GM23338 (cell line): ENCODE measurements at regions not wholly inside any gene's neighbourhood (a gene's known extent, or its start where the extent isn't known, plus 50 kb on each side); places are given as distances from the start of the nearest gene placed in this dataset.

ENCODE experiments used
- ATAC-seq: fragments of 200-7000 bp; cut with Tn5 transposase; 3 replicates; pipeline ENCODE4 v1.9.1; 2020
- DNase-seq: peaks from one replicate; pipeline ENCODE4 v3.0.0-alpha.2; 2015; ENCODE audit warnings: low spot score
- H2AFZ ChIP-seq: fragments of 200-600 bp; sonication (generic); 2 replicates; pipeline ENCODE4 v1.8.0; 2016; ENCODE audit warnings: antibody characterized with exemption, mild to moderate bottlenecking, moderate library complexity
- H3F3A ChIP-seq: fragments of 200-600 bp; sonication (generic); replicated peaks from 2 replicates; pipeline ENCODE4 v1.8.0; 2017; ENCODE audit warnings: antibody characterized with exemption, mixed run types, low read depth
- H3K27ac ChIP-seq: fragments of 200-600 bp; sonication (generic); 2 replicates; pipeline ENCODE4 v1.6.1; 2016; ENCODE audit warnings: low read depth
- H3K27me3 ChIP-seq: fragments of 200-600 bp; sonication (generic); 2 replicates; pipeline ENCODE4 v1.8.0; 2016; ENCODE audit warnings: mild to moderate bottlenecking, mixed run types, moderate library complexity; ENCODE audit not compliant: insufficient read depth
- H3K36me3 ChIP-seq: fragments of 200-600 bp; sonication (generic); 2 replicates; pipeline ENCODE4 v1.8.0; 2016; ENCODE audit warnings: mild to moderate bottlenecking; ENCODE audit not compliant: insufficient read depth
- H3K4me1 ChIP-seq: fragments of 200-600 bp; sonication (generic); 2 replicates; pipeline ENCODE4 v1.8.0; 2016; ENCODE audit warnings: mild to moderate bottlenecking, moderate library complexity; ENCODE audit not compliant: insufficient read depth
- H3K4me2 ChIP-seq: fragments of 200-600 bp; sonication (generic); 2 replicates; pipeline ENCODE4 v1.7.1; 2017; ENCODE audit warnings: mixed run types
- H3K4me3 ChIP-seq: fragments of 200-600 bp; sonication (generic); 2 replicates; pipeline ENCODE4 v1.6.1; 2016; ENCODE audit warnings: mixed run types
- H3K79me2 ChIP-seq: fragments of 200-600 bp; sonication (generic); replicated peaks from 2 replicates; pipeline ENCODE4 v1.8.0; 2017; ENCODE audit warnings: mild to moderate bottlenecking; ENCODE audit not compliant: insufficient read depth
- H3K9me2 ChIP-seq: fragments of 200-600 bp; sonication (generic); 2 replicates; pipeline ENCODE4 v1.8.0; 2017; ENCODE audit not compliant: insufficient read depth
- H4K20me1 ChIP-seq: fragments of 200-600 bp; sonication (generic); replicated peaks from 2 replicates; pipeline ENCODE4 v1.8.0; 2017; ENCODE audit warnings: mild to moderate bottlenecking; ENCODE audit not compliant: insufficient read depth
- H3K27ac Mint-ChIP-seq: 2 replicates; pipeline ENCODE4 v1.8.0; 2020; ENCODE audit warnings: inconsistent platforms, mild to moderate bottlenecking, moderate library complexity, mixed read lengths
- H3K27me3 Mint-ChIP-seq: 3 replicates; pipeline ENCODE4 v1.8.0; 2022; ENCODE audit warnings: low read depth, mild to moderate bottlenecking, moderate library complexity, mixed read lengths, inconsistent platforms; ENCODE audit not compliant: insufficient read depth, poor library complexity
- H3K36me3 Mint-ChIP-seq: 3 replicates; pipeline ENCODE4 v1.8.0; 2021; ENCODE audit warnings: low read depth, mild to moderate bottlenecking, inconsistent platforms, moderate library complexity, mixed read lengths
- H3K4me1 Mint-ChIP-seq: 3 replicates; pipeline ENCODE4 v1.8.0; 2020; ENCODE audit warnings: mild to moderate bottlenecking, inconsistent platforms, mixed read lengths
- H3K4me3 Mint-ChIP-seq: 3 replicates; pipeline ENCODE4 v1.8.0; 2021; ENCODE audit warnings: moderate library complexity, mild to moderate bottlenecking, inconsistent platforms, mixed read lengths
- H3K9me3 Mint-ChIP-seq: 3 replicates; pipeline ENCODE4 v1.8.0; 2020; ENCODE audit warnings: moderate library complexity, mild to moderate bottlenecking, inconsistent platforms, mixed read lengths
- ETS1 ChIP-seq: IDR thresholded peaks from 2 replicates; pipeline ENCODE4 v1.6.1; 2016; ENCODE audit warnings: antibody characterized with exemption
- EZH2phosphoT487 ChIP-seq: fragments of 200-600 bp; sonication (generic); IDR thresholded peaks from one replicate; pipeline ENCODE4 v1.8.1; 2018; ENCODE audit warnings: antibody characterized with exemption; ENCODE audit not compliant: unreplicated experiment
- POLR2AphosphoS5 ChIP-seq: IDR thresholded peaks from 2 replicates; pipeline ENCODE4 v1.6.1; 2016; ENCODE audit warnings: antibody characterized with exemption, low read depth
- REST ChIP-seq: IDR thresholded peaks from one replicate; pipeline ENCODE4 v1.6.1; 2018; ENCODE audit warnings: antibody characterized with exemption; ENCODE audit not compliant: unreplicated experiment
- ZNF114 ChIP-seq: fragments of 250-450 bp; sonication (Bioruptor Pico); IDR thresholded peaks from 2 replicates; pipeline ENCODE4 v1.5.0; 2020; ENCODE audit warnings: mild to moderate bottlenecking, moderate library complexity
- ZNF331 ChIP-seq: fragments of 250-450 bp; sonication (Bioruptor Pico); IDR thresholded peaks from 2 replicates; pipeline ENCODE4 v1.5.0; 2020; ENCODE audit warnings: low read depth, mild to moderate bottlenecking, moderate library complexity
- ZNF462 ChIP-seq: fragments of 250-450 bp; sonication (Bioruptor Pico); IDR thresholded peaks from 2 replicates; pipeline ENCODE4 v1.5.0; 2020; ENCODE audit warnings: mild to moderate bottlenecking, moderate library complexity

- H3K27ac ChIP-seq = no peak overlapping the region
- H2AFZ ChIP-seq = peak overlapping the region; percentile 28
- no peaks in the 10 kb centered on the region for H3F3A ChIP-seq
- H3K4me2 ChIP-seq = no peak overlapping the region
- no peaks in the 10 kb centered on the region for H3K4me1 ChIP-seq
- H3K36me3 ChIP-seq = no peaks in the 10 kb centered on the region
- no peak overlapping the region for H3K4me3 Mint-ChIP-seq
- DNase-seq (peak; percentile 42), ATAC-seq (no peak; the same call in 2 of the 3 replicates)
- no peaks in the 10 kb centered on the region for H4K20me1 ChIP-seq
- H3K27ac Mint-ChIP-seq = peak overlapping the region; percentile 14; the same call in 1 of the 2 replicates
- no peaks in the 10 kb centered on the region for H3K36me3 Mint-ChIP-seq
- peaks cover 6% of the 10 kb centered on the region for H3K4me1 Mint-ChIP-seq
- H3K9me3 Mint-ChIP-seq = no peaks in the 10 kb centered on the region
- TF ChIP-seq POLR2AphosphoS5 (no peak), REST (no peak)
- H3K4me3 ChIP-seq = no peak overlapping the region
- no peaks in the 10 kb centered on the region for H3K27me3 ChIP-seq
- no peaks in the 10 kb centered on the region for H3K27me3 Mint-ChIP-seq
- H3K79me2 ChIP-seq = no peaks in the 10 kb centered on the region
- H3K9me2 ChIP-seq = no peaks in the 10 kb centered on the region
These were observed 113.2 kb upstream of the PHF14 start for GRCh38 chr7:10860516-10860915.

GRCh38 chr7:10863476-10863875 lies 110.2 kb upstream of the PHF14 start:
- Histone ChIP-seq H3K4me3 (no peak overlapping the region), H4K20me1 (no peaks in the 10 kb centered on the region), H3K36me3 (no peaks in the 10 kb centered on the region), H3K4me2 (no peak overlapping the region), H3K27ac (no peak overlapping the region), H2AFZ (no peak overlapping the region), H3F3A (no peaks in the 10 kb centered on the region), H3K9me2 (no peaks in the 10 kb centered on the region), H3K79me2 (no peaks in the 10 kb centered on the region), H3K4me1 (no peaks in the 10 kb centered on the region), H3K27me3 (no peaks in the 10 kb centered on the region)
- Mint-ChIP-seq H3K27ac (no peak overlapping the region), H3K4me3 (no peak overlapping the region), H3K27me3 (no peaks in the 10 kb centered on the region), H3K4me1 (peaks cover 6% of the 10 kb centered on the region), H3K36me3 (no peaks in the 10 kb centered on the region), H3K9me3 (no peaks in the 10 kb centered on the region)
- DNase-seq (no peak), ATAC-seq (no peak)
- no peak for TF ChIP-seq ZNF331 (CRISPR knock-in tag)
- no peak for TF ChIP-seq ZNF462 (CRISPR knock-in tag)
- no peak for TF ChIP-seq REST
- no peak for TF ChIP-seq ETS1
- TF ChIP-seq POLR2AphosphoS5 = no peak
- no peak for TF ChIP-seq EZH2phosphoT487
- TF ChIP-seq ZNF114 (CRISPR knock-in tag) = no peak
